IPS DF 4.7 (cell line): ENCODE measurements at regions not wholly inside any gene's neighbourhood (a gene's known extent, or its start where the extent isn't known, plus 50 kb on each side); places are given as distances from the start of the nearest gene placed in this dataset.
"Not testable (repeated sequence)": the region's sequence is repeated elsewhere in the genome, so short reads cannot be mapped to it uniquely, and the experiment has no call there.

Experiments
- DNase-seq: peaks from one replicate; pipeline ENCODE4 v3.0.0-alpha.2; 2013; ENCODE audit warnings: low spot score; ENCODE audit errors: extremely low read depth

- no peak for DNase-seq
These were observed 224.5 kb upstream of the TAPT1 start for GRCh38 chr4:16450724-16451123.

GRCh38 chr4:16450031-16450430, 223.8 kb upstream of the TAPT1 start:
- peak; percentile 9 for DNase-seq

- no peak for DNase-seq
These were observed 223.1 kb upstream of the TAPT1 start for GRCh38 chr4:16449406-16449805.

- no peak for DNase-seq
These were observed 222.1 kb upstream of the TAPT1 start for GRCh38 chr4:16448241-16448840.

GRCh38 chr4:16443504-16444088, 217.3 kb upstream of the TAPT1 start:
- DNase-seq: peak; percentile 7

GRCh38 chr4:16442296-16442695, 216.0 kb upstream of the TAPT1 start:
- DNase-seq: no peak

GRCh38 chr4:16439768-16440167, 213.5 kb upstream of the TAPT1 start:
- DNase-seq: no peak

GRCh38 chr4:16438986-16439385, 212.7 kb upstream of the TAPT1 start:
- no peak for DNase-seq

GRCh38 chr4:16437836-16438235, 211.6 kb upstream of the TAPT1 start:
- no peak for DNase-seq

GRCh38 chr4:16431866-16432265, 205.6 kb upstream of the TAPT1 start:
- DNase-seq: no peak

- no peak for DNase-seq
These were observed 192.5 kb upstream of the TAPT1 start for GRCh38 chr4:16418814-16419213.

- no peak for DNase-seq
These were observed 190.9 kb upstream of the TAPT1 start for GRCh38 chr4:16417198-16417597.

GRCh38 chr4:16416601-16417000, 190.3 kb upstream of the TAPT1 start:
- no peak for DNase-seq

- no peak for DNase-seq
These were observed 189.5 kb upstream of the TAPT1 start for GRCh38 chr4:16415751-16416150.

- DNase-seq: no peak
These were observed 187.7 kb upstream of the TAPT1 start for GRCh38 chr4:16413814-16414555.

- no peak for DNase-seq
These were observed 185.3 kb upstream of the TAPT1 start for GRCh38 chr4:16411501-16412085.

GRCh38 chr4:16393216-16393615, 166.9 kb upstream of the TAPT1 start:
- not testable (repeated sequence) for DNase-seq

- DNase-seq: no peak
These were observed 164.9 kb upstream of the TAPT1 start for GRCh38 chr4:16391196-16391595.

GRCh38 chr4:16387448-16387847, 161.2 kb upstream of the TAPT1 start:
- DNase-seq: no peak

GRCh38 chr4:16386711-16387320, 160.5 kb upstream of the TAPT1 start:
- DNase-seq: no peak

GRCh38 chr4:16384576-16384975, 158.3 kb upstream of the TAPT1 start:
- no peak for DNase-seq

GRCh38 chr4:16382571-16382970, 156.3 kb upstream of the TAPT1 start:
- no peak for DNase-seq
